A549 (cell line): ENCODE measurements at regions not wholly inside any gene's neighbourhood (a gene's known extent, or its start where the extent isn't known, plus 50 kb on each side); places are given as distances from the start of the nearest gene placed in this dataset.

Experiments used
- ATAC-seq, 2 experiments: fragments of 200-7000 bp in 1 of 2; fragments of >200 bp in 1 of 2; cut with Nextera tagmentation in 1 of 2; cut with Tn5 transposase in 1 of 2; 3 replicates each; pipeline versions ENCODE4 v1.8.0 to v1.9.1; 2018 to 2020; ENCODE audit warnings: mild to moderate bottlenecking in 1 of 2, moderate library complexity in 1 of 2
- CTCF ChIA-PET: fragments of 300-600 bp; sonication (Branson Sonifier 250); formaldehyde crosslinking; extraction: SDS; loops from one replicate; lab custom pipeline; 2021; ENCODE audit warnings: antibody characterized with exemption, inconsistent platforms; lab: Yijun Ruan, JAX
- POLR2A ChIA-PET: fragments of 350-600 bp; formaldehyde crosslinking; extraction: SDS; loops from one replicate; lab custom pipeline; 2021; ENCODE audit warnings: antibody characterized with exemption, inconsistent platforms; lab: Yijun Ruan, JAX
- DNase-seq, 2 experiments: peaks; one replicate each; pipeline versions ENCODE4 v3.0.0 to v3.0.0-alpha.2; 2011 to 2016; ENCODE audit warnings: low read depth in 1 of 2, low spot score in 1 of 2
- FAIRE-seq: peaks from 2 replicates; lab custom pipeline; 2011; peaks lifted over from hg19 to GRCh38; lab: Jason Lieb, UNC
- H3K27ac ChIP-seq, 2 experiments: fragments of >200 bp; sonication (Bioruptor Twin); formaldehyde crosslinking; 3 replicates each; pipeline ENCODE4 v1.5.1; 2016 to 2017
- H3K4me1 ChIP-seq: fragments of >200 bp; sonication (Bioruptor Twin); formaldehyde crosslinking; 3 replicates; pipeline ENCODE4 v1.6.1; 2016
- H3K4me2 ChIP-seq: fragments of >200 bp; sonication (Bioruptor Twin); formaldehyde crosslinking; 3 replicates; pipeline ENCODE4 v1.6.1; 2016
- H3K4me3 ChIP-seq: fragments of >200 bp; sonication (Bioruptor Twin); formaldehyde crosslinking; 3 replicates; pipeline ENCODE4 v1.5.1; 2016
- H3K9me3 ChIP-seq: fragments of >200 bp; sonication (Bioruptor Twin); formaldehyde crosslinking; 3 replicates; pipeline ENCODE4 v1.6.1; 2016
- ATOH8 ChIP-seq: fragments of 250-450 bp; sonication (Bioruptor Pico); IDR thresholded peaks from 2 replicates; pipeline ENCODE4 v1.5.0; 2020; ENCODE audit warnings: low read depth, mild to moderate bottlenecking, moderate library complexity
- BHLHE40 ChIP-seq: IDR thresholded peaks from 2 replicates; pipeline ENCODE4 v1.6.1; 2012; ENCODE audit warnings: low read depth, low read length, inconsistent platforms
- CEBPB ChIP-seq, 2 experiments: fragments of >200 bp in 1 of 2; sonication (Bioruptor Twin) in 1 of 2; formaldehyde crosslinking in 1 of 2; IDR thresholded peaks; 2 replicates each; pipeline ENCODE4 v1.6.1; 2012 to 2016
- CHD2 ChIP-seq: fragments of 150-350 bp; IDR thresholded peaks from 2 replicates; pipeline ENCODE4 v1.6.1; 2014; ENCODE audit warnings: low read length; ENCODE audit not compliant: partially characterized antibody
- CTCF ChIP-seq: fragments of >200 bp; sonication (Bioruptor Twin); formaldehyde crosslinking; IDR thresholded peaks from 3 replicates; pipeline ENCODE4 v1.5.1; 2016
- EHMT2 ChIP-seq: fragments of 200-600 bp; sonication (generic); IDR thresholded peaks from 2 replicates; pipeline ENCODE4 v1.6.1; 2016; ENCODE audit warnings: antibody characterized with exemption, low read depth, mild to moderate bottlenecking, moderate library complexity
- EP300 ChIP-seq, 2 experiments: fragments of >200 bp; sonication (Bioruptor Twin); formaldehyde crosslinking; IDR thresholded peaks; 2 replicates in 1 of 2; 3 replicates in 1 of 2; pipeline ENCODE4 v1.6.1; 2016 to 2017
- FOXS1 ChIP-seq: fragments of 250-450 bp; sonication (Bioruptor Pico); IDR thresholded peaks from 2 replicates; pipeline ENCODE4 v1.5.0; 2020; ENCODE audit warnings: mild to moderate bottlenecking, moderate library complexity
- GATA3 ChIP-seq: IDR thresholded peaks from 2 replicates; pipeline ENCODE4 v1.6.1; 2012; ENCODE audit warnings: borderline replicate concordance
- HES2 ChIP-seq: fragments of >200 bp; sonication (Bioruptor Twin); formaldehyde crosslinking; IDR thresholded peaks from 2 replicates; pipeline ENCODE4 v1.6.1; 2016
- HMGXB4 ChIP-seq: fragments of 250-450 bp; sonication (Bioruptor Pico); IDR thresholded peaks from 2 replicates; pipeline ENCODE4 v1.5.0; 2021; ENCODE audit warnings: mild to moderate bottlenecking, moderate library complexity, borderline replicate concordance
- HOXA7 ChIP-seq: fragments of 250-450 bp; sonication (Bioruptor Pico); IDR thresholded peaks from 2 replicates; pipeline ENCODE4 v1.5.0; 2020; ENCODE audit warnings: mild to moderate bottlenecking, moderate library complexity
- HOXB5 ChIP-seq: fragments of 250-450 bp; sonication (Bioruptor Pico); IDR thresholded peaks from 2 replicates; pipeline ENCODE4 v1.5.0; 2020; ENCODE audit warnings: mild to moderate bottlenecking, moderate library complexity
- JUN ChIP-seq, 2 experiments: fragments of >200 bp; sonication (Bioruptor Twin); formaldehyde crosslinking; IDR thresholded peaks; 2 replicates in 1 of 2; 3 replicates in 1 of 2; pipeline ENCODE4 v1.6.1; 2016 to 2017
- JUNB ChIP-seq: fragments of >200 bp; sonication (Bioruptor Twin); formaldehyde crosslinking; IDR thresholded peaks from 2 replicates; pipeline ENCODE4 v1.6.1; 2016
- KDM5A ChIP-seq: fragments of 200-600 bp; sonication (generic); IDR thresholded peaks from 2 replicates; pipeline ENCODE4 v1.6.1; 2016; ENCODE audit warnings: antibody characterized with exemption, mild to moderate bottlenecking
- MAX ChIP-seq: IDR thresholded peaks from 2 replicates; pipeline ENCODE4 v1.6.1; 2012
- NPAS2 ChIP-seq: fragments of 250-450 bp; sonication (Bioruptor Pico); IDR thresholded peaks from 2 replicates; pipeline ENCODE4 v1.8.0; 2022; ENCODE audit warnings: mild to moderate bottlenecking, moderate library complexity, borderline replicate concordance
- PHF8 ChIP-seq: fragments of 200-600 bp; sonication (generic); IDR thresholded peaks from 2 replicates; pipeline ENCODE4 v1.6.1; 2016; ENCODE audit warnings: low read depth, mild to moderate bottlenecking, antibody characterized with exemption, moderate library complexity, borderline replicate concordance
- RCOR1 ChIP-seq: fragments of 150-350 bp; IDR thresholded peaks from 2 replicates; pipeline ENCODE4 v1.6.1; 2014; ENCODE audit warnings: antibody characterized with exemption, low read length, low read depth
- RFX5 ChIP-seq: fragments of 450-650 bp; IDR thresholded peaks from 2 replicates; pipeline ENCODE4 v1.7.1; 2014; ENCODE audit warnings: antibody characterized with exemption, mild to moderate bottlenecking, moderate library complexity
- RNF2 ChIP-seq: fragments of 200-600 bp; sonication (generic); IDR thresholded peaks from 2 replicates; pipeline ENCODE4 v1.6.1; 2016; ENCODE audit warnings: low read depth, mild to moderate bottlenecking, antibody characterized with exemption, moderate library complexity, borderline replicate concordance
- SMC3 ChIP-seq: fragments of >200 bp; sonication (Bioruptor Twin); formaldehyde crosslinking; IDR thresholded peaks from 3 replicates; pipeline ENCODE4 v1.6.1; 2018; ENCODE audit warnings: inconsistent platforms
- TFCP2L1 ChIP-seq: fragments of 250-450 bp; sonication (Bioruptor Pico); IDR thresholded peaks from 2 replicates; pipeline ENCODE4 v1.5.0; 2021; ENCODE audit warnings: mild to moderate bottlenecking
- TP53 ChIP-seq: fragments of 250-450 bp; sonication (Bioruptor Pico); IDR thresholded peaks from 2 replicates; pipeline ENCODE4 v1.5.0; 2021; ENCODE audit warnings: mild to moderate bottlenecking, moderate library complexity
- USF2 ChIP-seq: fragments of 450-650 bp; IDR thresholded peaks from 2 replicates; pipeline ENCODE4 v1.6.1; 2014; ENCODE audit warnings: antibody characterized with exemption
- ZFP36 ChIP-seq: fragments of 450-650 bp; IDR thresholded peaks from 2 replicates; pipeline ENCODE4 v1.6.1; 2014; ENCODE audit warnings: borderline replicate concordance; ENCODE audit not compliant: partially characterized antibody
- ZSCAN20 ChIP-seq: fragments of 250-450 bp; sonication (Bioruptor Pico); IDR thresholded peaks from 2 replicates; pipeline ENCODE4 v1.8.0; 2022; ENCODE audit warnings: mild to moderate bottlenecking, moderate library complexity
- WGBS: methylation state at CpG from one replicate; pipeline ENCODE4 v1.1.6; 2017; ENCODE audit errors: missing lambda C conversion rate; 5-methylcytosine and 5-hydroxymethylcytosine counted together

- DNase-seq (no peak), ATAC-seq (no peak), FAIRE-seq (no peak)
- H3K4me1 ChIP-seq: 0 out of 3 replicates have a peak, but pooled peaks cover 3% of the 10 kb centered on the region
- H3K9me3 ChIP-seq: no peaks in the 10 kb centered on the region
- CTCF ChIA-PET: no interaction called here
- no peak overlapping the region for H3K4me2 ChIP-seq
- TF ChIP-seq FOXS1: no peak
- no peak for TF ChIP-seq ZFP36
- no peak for TF ChIP-seq HOXB5 (CRISPR knock-in tag)
- no peak for TF ChIP-seq RFX5
- TF ChIP-seq KDM5A: no peak
- no peak for TF ChIP-seq BHLHE40
- no peak for TF ChIP-seq TFCP2L1 (CRISPR knock-in tag)
- TF ChIP-seq NPAS2 (CRISPR knock-in tag): no peak
- TF ChIP-seq EHMT2: no peak
- no peak for TF ChIP-seq JUN (IDR thresholded peaks at IDR 0.05)
- no peak for TF ChIP-seq RCOR1
- TF ChIP-seq HOXA7 (CRISPR knock-in tag): no peak
- TF ChIP-seq, all 56 proteins: peak for 0
- POLR2A ChIA-PET: no interaction called here
- 100% methylated on average over 1 of the region's 1 CpG for WGBS
- no peak overlapping the region for H3K4me3 ChIP-seq
- H3K27ac ChIP-seq: no peak overlapping the region
Observed at GRCh38 chr18:7332452-7332851, 101.6 kb downstream of the LRRC30 start.

- Histone ChIP-seq H3K27ac (no peak overlapping the region), H3K4me2 (no peak overlapping the region), H3K4me1 (0 out of 3 replicates have a peak, but pooled peaks cover 3% of the 10 kb centered on the region), H3K9me3 (no peaks in the 10 kb centered on the region), H3K4me3 (no peak overlapping the region)
- no peak for TF ChIP-seq EP300 (IDR thresholded peaks at IDR 0.05)
- no peak for TF ChIP-seq KDM5A
- no peak for TF ChIP-seq RCOR1
- DNase-seq (no peak), ATAC-seq (no peak), FAIRE-seq (no peak)
- POLR2A ChIA-PET: no interaction called here
- CTCF ChIA-PET: no interaction called here
- WGBS: 97% methylated on average over 2 of the region's 5 CpGs
Observed at GRCh38 chr18:7333025-7333562, 102.2 kb downstream of the LRRC30 start.

- TF ChIP-seq TP53 (CRISPR knock-in tag): no peak
- no peak for TF ChIP-seq RNF2
- no peak for TF ChIP-seq NPAS2 (CRISPR knock-in tag)
- TF ChIP-seq CHD2: no peak
- no peak for TF ChIP-seq FOXS1
- no peak for TF ChIP-seq TFCP2L1 (CRISPR knock-in tag)
- TF ChIP-seq HES2: no peak
- no peak for TF ChIP-seq GATA3
- no peak for TF ChIP-seq HMGXB4 (CRISPR knock-in tag)
- TF ChIP-seq RFX5: no peak
- TF ChIP-seq ATOH8 (CRISPR knock-in tag): no peak
- TF ChIP-seq CTCF: no peak
- TF ChIP-seq PHF8: no peak
- TF ChIP-seq RCOR1: no peak
- no peak for TF ChIP-seq SMC3
- no peak for TF ChIP-seq JUNB
- TF ChIP-seq ZSCAN20 (CRISPR knock-in tag): no peak
- no peak for TF ChIP-seq USF2
- TF ChIP-seq CEBPB (IDR thresholded peaks at IDR 0.05): no peak
- TF ChIP-seq MAX: no peak
- Histone ChIP-seq H3K27ac (no peak overlapping the region), H3K4me2 (no peak overlapping the region), H3K9me3 (no peaks in the 10 kb centered on the region), H3K4me1 (no peaks in the 10 kb centered on the region), H3K4me3 (no peak overlapping the region)
- no peak for FAIRE-seq
- DNase-seq: no peak
- POLR2A ChIA-PET: no interaction called here
- 62% methylated on average over 3 of the region's 3 CpGs for WGBS
- ATAC-seq: no peak
- CTCF ChIA-PET: no interaction called here
Observed at GRCh38 chr18:7334973-7335568, 104.2 kb downstream of the LRRC30 start.
